ENCODE measurements at regions not wholly inside any gene's neighbourhood (a gene's known extent, or its start where the extent isn't known, plus 50 kb on each side); places are given as distances from the start of the nearest gene placed in this dataset.
"Not testable (repeated sequence)": the region's sequence is repeated elsewhere in the genome, so short reads cannot be mapped to it uniquely, and the experiment has no call there.

DNA sequence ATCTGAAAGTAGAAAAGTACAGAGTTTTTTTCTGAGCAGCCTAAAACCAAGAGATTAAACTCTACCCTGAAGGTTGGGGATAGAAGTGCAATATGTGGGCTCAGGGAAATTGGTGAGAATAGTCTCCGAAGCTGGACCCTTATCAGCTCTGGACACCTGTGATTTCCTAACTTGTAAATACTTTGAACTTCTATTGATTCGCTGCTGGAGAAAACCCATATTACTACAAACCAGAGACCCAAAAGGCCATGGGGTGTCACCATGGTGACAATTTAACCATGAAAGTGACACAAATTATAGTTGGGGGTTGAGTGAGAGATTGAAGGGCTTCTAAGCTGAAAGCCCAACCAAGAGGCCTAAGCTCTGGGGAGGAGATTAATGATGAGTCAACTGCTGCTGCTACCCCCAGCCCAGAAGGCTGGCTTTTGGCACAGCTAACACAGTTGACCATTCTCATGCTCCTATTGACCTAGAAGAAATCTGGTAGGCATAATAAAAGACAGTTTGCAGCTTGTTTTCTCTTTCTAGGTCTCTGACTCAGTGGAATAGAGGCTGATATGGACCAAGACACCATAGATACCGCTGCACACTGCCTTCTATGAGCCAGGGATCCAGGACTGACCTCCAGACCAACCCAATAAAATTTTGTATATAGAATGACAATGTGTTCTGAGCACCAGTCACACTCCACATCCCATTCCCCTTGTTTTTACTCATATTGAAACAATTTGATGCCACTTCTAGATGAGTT lies 131.9 kb upstream of the FNDC3A start:
- DNase-seq (ENCODE audit: low read depth) = no peak

DNA sequence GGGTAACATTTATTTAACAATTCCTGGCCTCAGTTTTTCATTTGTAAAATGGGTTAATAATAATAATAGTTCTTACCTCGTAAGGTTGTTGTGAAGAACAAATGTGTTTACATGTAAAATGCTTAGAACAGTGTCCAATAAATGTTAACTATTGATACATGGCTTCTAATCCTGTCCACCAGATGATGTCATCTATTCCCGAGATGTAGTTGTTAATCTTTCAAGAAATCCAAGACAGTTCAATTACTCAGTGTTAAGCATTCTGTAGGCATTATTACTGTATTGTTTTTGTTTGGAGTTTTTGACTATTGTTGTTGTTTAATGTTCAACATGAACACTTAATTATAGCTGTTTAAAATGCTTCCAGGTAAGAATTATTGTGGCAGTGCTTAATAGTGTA lies 131.0 kb upstream of the FNDC3A start:
- no peak for DNase-seq (ENCODE audit: low read depth)

DNA sequence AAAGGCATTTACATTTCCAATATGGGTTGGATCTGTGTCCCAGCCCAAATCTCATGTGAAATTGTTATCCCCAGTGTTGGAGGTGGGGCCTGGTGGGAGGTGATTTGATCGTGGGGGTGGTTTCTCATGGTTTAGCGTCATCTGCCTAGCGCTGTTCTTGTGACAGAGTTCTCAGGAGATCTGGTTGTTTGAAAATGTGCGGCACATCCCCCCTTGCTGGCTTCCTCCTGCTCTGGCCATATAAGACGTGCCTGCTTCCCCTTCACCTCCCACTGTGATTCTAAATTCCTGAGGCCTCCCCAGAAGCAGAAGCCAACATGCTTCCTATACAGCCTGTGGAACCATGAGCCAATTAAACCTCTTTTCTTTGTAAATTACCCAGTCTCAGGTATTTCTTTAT lies 126.2 kb upstream of the FNDC3A start:
- DNase-seq (ENCODE audit: low read depth) = no peak

DNA sequence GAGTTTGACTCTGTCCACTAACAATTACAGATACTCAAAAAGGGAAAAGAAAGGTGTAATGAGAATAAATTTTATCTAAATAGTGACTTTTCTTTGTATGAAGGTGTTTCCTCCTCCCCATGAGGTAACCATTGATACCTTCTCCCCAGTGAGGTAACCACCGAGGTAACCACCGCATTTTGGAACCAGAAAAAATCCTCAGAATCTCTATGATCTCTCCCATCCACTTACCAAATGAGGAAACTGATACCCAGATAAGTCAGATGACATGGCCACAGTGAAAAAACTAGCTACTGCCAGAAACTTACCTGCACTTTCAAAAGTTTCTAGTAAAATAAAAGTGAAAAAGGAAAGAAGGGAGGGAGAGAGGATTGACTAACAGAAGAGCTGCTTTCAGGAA lies 124.0 kb upstream of the FNDC3A start:
- no peak for DNase-seq (ENCODE audit: low read depth)

DNA sequence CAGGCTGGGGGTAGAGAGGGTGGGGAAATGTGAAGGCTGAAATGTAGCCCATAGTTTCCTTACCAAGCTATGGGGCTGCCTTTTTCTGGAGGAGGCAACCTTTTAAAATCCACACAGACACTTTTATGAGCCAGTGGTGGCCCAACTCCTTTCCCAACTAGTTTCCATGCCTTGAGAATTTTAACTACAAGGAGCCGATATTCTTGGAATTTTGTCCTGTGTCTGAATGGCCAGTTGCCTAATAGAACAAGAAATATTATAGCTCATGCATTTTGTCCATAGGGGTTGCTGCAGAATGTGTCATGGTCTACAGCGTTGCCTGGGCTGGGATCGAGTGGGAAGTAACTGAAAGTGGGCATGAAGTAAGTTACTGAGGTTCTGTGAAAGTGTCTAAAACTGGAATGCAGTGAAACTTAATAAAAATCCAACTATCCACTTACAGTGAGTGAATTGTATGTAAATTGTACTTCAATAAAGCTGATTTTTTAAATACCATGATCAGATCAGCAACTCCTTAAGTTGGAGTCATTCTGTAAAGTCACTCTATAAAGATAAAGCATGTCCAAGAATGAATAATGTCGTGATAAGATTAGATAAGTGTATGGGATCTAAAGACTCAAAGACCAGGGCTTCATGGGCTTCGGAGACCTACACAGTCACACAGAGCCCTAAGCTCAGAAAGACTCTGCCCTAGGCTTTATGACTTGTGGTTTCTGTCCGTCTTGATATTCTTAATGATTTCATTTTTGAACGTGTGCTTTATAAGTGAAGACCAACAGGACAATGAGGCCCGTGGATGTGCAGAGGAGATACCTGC lies 122.6 kb upstream of the FNDC3A start:
- DNase-seq (ENCODE audit: low read depth) = no peak

DNA sequence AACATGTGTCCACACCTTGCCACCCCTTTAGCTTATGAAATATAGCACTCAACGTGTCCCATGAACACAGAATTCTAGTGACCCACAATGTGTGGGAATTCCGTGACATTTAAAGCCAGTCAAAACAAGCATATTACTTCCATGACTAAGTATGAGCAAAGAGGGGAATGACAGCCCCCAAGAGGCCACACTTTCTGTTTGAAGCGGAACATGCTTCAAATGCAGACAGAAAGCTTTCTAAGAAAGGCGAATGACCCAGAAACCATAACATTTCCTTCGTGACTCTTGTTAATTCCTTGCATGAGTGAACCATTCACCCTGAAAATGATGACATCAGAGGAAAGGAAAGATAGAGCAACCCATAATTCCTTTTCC lies 122.0 kb upstream of the FNDC3A start:
- DNase-seq (ENCODE audit: low read depth) = peak; percentile 61

DNA sequence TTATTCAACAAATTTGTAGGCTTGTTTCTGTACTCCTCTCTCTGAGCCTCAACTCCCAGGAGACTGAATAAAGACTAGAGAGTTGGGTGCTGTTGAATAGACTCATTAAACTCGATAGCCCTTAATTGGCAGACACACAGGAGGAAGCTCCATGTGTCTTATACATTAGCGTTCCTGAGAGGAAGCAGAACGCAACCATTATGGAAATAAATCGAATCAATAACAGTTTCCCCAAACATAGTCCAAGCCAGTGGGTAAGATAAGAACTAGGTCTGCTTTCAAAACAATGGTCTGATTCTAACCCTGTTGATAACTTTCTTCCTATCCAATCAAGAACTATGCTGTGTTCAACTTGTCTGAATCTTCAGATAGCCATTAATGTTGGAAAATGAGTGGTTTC lies 118.1 kb upstream of the FNDC3A start:
- no peak for DNase-seq (ENCODE audit: low read depth)

DNA sequence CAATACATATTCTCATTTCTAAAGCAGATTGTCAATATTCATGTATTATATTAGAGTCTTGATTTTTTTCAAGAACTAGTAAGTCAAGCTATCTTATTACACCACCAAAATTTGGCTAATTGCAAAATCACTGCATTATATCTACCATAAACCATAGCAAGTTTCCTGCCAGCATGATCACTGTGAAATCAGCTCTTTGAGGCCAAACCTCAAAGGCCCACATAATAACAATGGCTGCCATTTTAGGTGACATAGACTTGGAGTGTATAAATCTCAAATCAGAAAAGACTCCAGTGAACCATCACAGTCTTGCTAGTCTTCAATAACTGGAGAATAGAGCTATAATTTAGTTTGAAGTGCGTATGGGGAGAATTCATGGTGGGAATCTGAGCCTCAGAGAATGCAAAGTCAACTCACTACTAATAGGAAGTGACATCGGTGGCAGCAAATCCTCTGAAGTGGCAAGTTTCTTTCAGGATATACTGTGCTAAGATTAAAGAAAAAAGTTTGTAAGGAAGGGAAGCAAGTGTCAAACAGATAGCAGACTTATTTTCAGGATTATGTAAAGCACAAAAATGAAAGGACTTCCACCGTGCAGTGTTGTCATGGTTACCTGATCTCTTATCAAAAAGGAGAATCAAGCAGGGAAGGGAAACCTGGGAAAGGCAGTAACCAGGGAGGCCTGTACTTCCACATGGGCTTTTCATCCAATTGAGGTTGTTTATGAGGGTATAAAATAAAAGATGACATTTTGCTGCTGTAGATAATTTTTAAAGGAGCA lies 117.4 kb upstream of the FNDC3A start:
- DNase-seq (ENCODE audit: low read depth) = no peak

DNA sequence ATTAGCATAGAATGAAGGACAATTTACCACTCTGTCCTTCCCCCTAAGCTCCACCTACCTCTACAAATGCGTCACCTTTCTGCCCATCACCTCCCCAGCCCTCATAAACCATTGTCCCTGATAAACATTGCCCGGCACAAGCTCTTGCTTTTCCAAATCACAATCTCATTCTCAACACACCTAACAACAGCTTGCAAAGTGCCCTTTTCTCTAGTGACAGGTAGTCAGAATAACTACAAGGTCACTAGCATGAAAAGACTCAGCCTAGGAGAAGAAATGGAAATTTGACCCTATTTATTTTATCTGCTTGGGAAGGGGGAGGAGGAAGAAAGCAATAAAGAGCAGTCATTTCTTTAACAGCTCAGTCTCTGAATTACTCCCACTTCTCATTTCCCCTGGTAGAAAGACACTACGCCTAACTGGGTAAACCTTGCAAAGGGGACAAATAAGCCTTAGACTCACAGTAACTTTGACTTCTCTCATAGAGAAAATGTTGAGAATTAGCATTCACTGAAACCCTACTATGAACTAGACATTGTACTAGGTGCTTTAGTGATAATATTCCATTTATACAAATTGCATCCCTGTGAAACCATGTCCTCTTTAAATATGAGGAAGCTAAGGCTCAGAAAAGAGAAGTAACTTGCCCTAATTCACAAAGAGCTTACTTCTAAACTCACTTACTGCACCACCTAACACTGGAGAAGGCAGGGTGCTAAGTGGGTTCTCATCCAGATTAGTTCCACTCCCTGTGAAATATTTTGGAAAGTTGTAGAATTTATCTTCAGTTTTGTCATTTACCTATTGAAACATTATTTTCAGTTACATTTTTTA lies 116.2 kb upstream of the FNDC3A start:
- no peak for DNase-seq (ENCODE audit: low read depth)

DNA sequence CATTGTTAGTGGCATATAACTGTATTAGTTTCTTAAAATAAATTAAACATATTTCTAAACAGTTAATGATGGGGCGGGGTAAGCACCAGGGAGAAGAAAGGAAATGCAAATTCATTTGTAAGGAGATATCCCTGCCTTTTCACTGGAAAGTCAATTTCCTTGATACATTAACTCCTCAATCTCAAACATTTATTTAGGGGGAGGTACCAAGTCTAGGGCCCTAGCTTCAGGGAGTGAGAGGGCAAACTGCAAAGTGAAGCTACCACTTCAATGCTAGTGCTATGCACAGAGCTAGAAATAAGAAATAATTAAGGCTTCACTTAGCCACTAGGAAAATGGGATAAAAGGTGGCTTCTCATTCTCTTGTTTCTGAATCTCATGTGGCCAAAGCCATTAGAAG lies 115.3 kb upstream of the FNDC3A start:
- no peak for DNase-seq (ENCODE audit: low read depth)

DNA sequence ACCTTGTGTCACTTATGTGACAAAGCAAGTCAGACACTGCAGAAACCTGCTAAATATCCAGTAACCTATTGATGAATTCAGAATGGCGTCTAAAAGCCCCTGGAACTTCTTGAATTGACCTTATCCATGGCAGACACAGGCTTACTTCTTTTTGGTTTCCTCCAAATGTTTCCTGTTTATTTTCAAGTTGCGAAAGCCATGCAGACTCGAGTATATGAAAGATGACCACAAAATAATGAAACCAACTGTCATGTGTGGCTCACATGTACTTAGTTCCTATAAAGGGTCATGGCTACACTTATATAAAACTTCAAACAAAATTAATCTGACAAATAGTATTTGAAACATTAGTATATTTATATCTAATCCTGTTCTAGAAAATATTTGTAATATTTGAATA lies 113.1 kb upstream of the FNDC3A start:
- DNase-seq (ENCODE audit: low read depth) = no peak

DNA sequence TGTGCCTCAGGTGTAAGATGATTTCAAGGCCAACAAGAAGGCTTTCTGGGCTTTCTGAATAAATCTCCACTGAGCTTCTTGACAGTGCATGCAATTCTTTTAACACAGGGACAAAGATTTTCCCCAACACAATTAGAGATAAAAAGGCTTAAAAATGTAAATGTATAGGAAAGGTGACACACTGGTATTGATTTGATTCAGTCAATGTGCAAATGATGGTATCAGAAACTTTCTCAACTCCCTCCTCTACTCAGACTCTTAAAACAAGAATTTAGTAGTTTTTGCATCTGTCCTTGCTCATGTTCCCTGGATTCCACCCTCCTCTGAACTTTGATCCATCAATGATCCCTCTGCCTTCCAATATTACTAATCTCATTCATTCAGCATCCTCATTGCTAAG lies 111.6 kb upstream of the FNDC3A start:
- no peak for DNase-seq (ENCODE audit: low read depth)

DNA sequence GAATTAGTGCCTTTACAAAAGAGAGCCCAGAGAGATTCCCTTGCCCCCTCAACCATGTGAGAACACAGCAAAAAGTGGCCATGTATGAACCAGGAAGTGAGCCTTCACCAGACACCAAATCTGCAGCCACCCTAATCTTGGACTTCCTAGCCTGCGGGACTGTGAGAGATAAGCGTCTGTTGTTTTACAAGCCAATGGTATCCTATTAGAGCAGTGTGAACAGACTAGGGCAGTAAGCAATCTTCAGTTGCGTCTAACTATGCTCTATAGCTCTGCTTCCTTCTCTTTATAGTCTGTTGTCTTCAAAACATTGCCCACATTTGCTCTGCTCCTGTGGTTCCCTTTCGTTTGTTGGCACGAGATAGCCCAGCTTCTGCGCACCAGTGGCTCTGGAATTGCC lies 109.5 kb upstream of the FNDC3A start:
- no peak for DNase-seq (ENCODE audit: low read depth)

DNA sequence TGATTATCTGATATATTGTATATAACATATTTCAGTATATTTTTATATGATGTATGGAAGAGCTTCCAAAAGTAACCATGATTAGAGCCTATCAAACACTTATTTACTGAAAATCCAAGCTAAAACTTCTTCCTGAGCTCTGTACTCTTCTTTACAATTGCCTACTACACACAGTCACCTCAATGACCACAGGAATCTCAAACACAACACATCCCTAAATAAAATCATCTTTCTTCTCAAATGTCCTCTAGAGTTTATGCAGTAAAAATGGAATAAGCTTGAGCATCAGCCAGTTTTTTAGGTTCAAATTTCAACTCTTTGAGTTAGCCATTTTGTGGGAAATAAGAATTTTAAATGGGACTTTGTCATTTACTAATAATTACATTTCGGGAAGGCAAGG lies 102.6 kb upstream of the FNDC3A start:
- peak; percentile 53 for DNase-seq (ENCODE audit: low read depth)

DNA sequence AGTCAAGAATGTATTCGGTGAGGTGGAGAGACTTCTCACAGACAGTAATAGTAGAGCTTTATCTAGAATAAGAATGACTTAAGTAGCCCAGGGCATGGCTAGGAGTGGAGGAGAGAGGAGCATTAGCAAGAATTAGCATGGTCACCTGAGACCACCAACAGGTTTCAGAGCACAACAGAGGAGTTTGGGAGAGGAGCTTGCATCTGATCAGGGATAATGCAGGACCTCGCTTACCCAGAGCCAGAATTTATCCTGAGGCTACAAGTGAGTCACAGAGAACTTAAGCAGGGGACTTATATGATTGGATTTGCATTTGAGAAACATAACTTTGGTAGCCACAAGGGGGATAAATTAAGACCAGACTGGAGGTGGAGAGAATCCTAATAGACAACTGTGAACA lies 102.1 kb upstream of the FNDC3A start:
- peak; percentile 53 for DNase-seq (ENCODE audit: low read depth)

DNA sequence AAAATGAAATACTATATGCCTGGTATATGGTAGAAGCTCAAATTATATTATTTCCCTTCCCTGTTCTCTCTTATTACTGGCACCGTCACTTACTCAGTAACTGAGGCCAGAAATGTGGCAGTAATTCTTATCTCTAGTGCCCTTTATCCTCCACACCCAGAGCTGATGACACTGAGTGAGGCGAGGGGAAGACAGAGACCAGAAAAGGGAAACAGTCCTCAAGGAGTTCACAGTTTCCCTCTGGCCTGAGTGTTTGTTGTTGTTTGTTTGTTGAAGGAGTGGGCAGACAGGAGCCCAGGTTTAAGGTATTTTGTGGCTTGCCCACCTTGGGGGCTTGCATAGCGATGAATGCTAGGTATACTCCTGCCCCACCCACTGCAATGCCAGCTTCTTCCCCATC lies 101.5 kb upstream of the FNDC3A start:
- no peak for DNase-seq (ENCODE audit: low read depth)

DNA sequence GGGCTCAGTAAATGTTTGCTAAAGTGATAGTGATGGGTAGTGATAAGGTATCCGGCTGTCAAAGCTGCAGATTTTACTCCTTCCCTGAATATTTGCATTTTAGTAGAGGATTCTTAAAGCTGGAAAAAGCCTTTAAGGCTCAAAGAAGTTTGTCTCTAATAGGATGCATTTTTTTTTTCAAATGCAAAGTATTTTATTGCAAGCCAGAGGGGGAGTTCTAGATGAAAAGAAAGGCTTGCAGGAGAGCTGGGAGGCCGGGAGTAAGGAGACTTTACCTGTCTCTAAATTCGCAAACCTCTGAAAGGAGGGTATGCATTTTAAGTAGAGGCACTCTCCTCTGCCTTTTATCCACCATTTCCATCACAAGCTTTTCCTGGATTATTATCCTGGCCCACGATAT lies 100.7 kb upstream of the FNDC3A start:
- no peak for DNase-seq (ENCODE audit: low read depth)

DNA sequence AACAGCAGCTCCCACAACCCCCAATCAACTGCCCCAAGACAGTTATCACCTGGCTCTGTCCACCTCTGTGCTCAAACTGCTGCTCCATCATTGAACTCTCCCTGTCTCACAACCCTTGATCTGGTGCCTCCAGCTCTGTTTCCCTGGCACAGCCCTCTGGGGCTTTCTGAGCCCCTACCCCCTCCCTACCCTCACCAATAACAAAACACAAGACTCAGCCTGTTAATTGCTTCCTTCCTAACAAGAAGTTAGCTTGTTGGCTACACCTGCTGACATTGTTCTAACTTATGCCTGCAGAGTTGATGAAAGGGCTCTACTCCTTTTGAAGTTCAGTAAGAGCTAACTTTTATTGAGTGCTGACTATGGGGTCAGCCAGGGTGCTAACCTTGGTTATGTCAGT lies 99.4 kb upstream of the FNDC3A start:
- no peak for DNase-seq (ENCODE audit: low read depth)

DNA sequence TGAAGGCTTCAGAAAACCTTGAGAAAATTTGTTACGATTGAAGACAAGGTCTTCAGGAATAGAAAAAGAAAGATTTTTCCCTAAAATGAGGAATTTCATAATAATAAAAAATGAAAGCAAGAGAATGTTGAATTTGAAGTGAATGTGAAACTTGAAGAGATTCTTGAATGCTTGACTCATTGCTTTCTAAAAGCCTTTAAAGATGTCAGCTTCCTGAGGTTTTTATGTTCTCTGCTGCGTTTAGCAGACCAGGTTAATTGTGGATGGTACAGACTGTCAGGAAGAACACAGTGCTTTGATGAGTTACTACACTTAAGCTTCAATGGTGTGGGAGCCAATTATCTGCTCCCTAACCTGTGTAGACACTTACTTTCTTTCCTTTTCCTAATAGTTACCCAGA lies 96.3 kb upstream of the FNDC3A start:
- no peak for DNase-seq (ENCODE audit: low read depth)

DNA sequence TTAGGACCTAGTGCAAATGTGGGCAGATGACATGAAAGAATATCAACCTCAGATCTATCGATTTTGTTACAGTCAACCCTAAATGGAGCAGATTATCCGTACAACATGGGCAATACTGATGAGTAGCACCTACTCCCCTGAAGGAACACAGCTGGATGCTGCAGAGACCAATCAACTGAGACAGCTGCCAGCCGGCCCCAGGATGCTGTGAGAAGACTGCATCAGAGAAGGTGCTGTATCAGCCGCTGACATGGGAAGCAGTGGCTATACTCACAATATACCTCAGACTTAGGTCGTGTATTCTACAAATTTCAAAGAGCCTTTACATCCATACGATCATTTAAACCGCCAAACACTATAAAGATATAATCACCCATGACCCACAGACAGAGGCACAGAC lies 95.9 kb upstream of the FNDC3A start:
- DNase-seq (ENCODE audit: low read depth) = no peak

DNA sequence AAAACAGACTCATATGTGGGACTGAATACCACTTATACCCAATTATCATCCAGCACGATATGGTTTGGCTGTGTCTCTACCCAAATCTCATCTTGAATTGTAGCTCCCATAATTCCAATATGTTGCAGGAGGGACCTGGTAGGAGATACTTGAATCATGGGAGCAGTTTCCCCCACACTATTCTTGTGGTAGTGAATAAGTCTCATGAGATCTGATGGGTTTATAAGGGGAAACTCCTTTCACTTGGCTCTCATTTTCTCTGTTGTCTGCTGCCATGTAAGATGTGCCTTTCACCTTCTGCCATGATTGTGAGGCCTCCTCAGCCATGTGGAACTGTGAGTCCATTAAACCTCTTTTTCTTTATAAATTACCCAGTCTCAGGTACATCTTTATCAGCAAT lies 91.9 kb upstream of the FNDC3A start:
- DNase-seq (ENCODE audit: low read depth) = not testable (repeated sequence)

DNA sequence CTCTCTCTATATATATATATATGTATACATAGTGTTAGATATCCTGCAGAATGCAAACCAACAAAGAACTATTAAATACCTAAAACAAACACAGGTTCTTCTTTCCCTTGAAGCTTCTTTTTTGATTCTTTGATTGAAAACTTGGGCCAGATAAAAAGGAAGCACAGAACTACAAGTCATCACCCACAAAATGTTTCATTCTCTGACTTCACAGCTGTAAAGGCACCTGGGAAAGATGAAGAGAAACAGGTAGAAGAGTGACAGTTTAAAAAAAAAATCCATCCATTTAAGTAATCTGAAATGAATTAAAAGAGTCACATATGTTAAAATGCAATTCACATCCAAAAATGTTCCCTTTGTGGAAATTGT lies 90.7 kb upstream of the FNDC3A start:
- no peak for DNase-seq (ENCODE audit: low read depth)

Measured in LHCN-M2 (cell line).